ENCODE measurements at regions not wholly inside any gene's neighbourhood (a gene's known extent, or its start where the extent isn't known, plus 50 kb on each side); places are given as distances from the start of the nearest gene placed in this dataset.

DNA sequence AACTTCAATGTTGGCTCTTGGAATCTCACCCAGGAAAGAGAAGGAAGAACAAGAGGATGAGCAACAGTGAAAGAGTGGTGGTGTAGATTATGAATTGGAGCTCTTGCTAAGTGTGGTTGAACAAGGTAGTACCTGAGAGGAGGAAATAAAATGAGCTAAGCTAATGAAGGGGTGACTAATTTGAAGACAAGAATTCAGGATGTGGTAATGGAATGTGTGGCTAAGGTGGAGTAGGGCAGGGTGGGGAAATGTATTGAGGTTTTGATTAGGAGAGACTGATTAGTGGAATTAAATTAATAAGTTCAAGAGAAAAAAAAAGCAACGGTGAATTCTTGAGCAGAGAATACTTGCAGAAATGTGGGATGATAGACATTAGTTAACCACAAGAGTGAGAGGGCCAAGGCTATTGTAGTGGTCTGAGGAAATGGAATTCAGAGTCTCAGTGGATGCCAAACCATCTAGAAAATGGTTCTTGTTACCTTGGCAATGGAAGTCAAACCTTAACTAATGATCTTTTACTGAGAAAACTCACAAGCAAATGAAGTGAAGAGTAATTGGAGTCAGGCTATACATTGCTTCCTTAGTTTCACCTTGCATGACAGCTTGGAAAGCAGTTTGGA is 648.3 kb upstream of the ZNF608 start:
- H3K27me3 ChIP-seq = no peaks in the 10 kb centered on the region
- no peaks in the 10 kb centered on the region for H3K36me3 ChIP-seq
- in situ Hi-C loops (cut with MboI; ENCODE audit: low sequenced_read_pairs in 4 of 4) (no loop called here), intact Hi-C loops (cut with DNase I; ENCODE audit: low total_unique reads) (no loop called here)
- no peak overlapping the region for H3K27ac ChIP-seq
- H3K9me3 ChIP-seq = no peaks in the 10 kb centered on the region
- no peak overlapping the region for H3K4me3 ChIP-seq
- no peak for ATAC-seq
- TF ChIP-seq, protein P1, sequence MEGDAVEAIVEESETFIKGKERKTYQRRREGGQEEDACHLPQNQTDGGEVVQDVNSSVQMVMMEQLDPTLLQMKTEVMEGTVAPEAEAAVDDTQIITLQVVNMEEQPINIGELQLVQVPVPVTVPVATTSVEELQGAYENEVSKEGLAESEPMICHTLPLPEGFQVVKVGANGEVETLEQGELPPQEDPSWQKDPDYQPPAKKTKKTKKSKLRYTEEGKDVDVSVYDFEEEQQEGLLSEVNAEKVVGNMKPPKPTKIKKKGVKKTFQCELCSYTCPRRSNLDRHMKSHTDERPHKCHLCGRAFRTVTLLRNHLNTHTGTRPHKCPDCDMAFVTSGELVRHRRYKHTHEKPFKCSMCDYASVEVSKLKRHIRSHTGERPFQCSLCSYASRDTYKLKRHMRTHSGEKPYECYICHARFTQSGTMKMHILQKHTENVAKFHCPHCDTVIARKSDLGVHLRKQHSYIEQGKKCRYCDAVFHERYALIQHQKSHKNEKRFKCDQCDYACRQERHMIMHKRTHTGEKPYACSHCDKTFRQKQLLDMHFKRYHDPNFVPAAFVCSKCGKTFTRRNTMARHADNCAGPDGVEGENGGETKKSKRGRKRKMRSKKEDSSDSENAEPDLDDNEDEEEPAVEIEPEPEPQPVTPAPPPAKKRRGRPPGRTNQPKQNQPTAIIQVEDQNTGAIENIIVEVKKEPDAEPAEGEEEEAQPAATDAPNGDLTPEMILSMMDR (IDR thresholded peaks at IDR 0.05 in 4 of 5, conservative IDR thresholded peaks at IDR 0.05 in 1 of 5) = no peak
- TF ChIP-seq POLR2A (IDR thresholded peaks at IDR 0.05) = no peak
- H3K4me1 ChIP-seq = no peaks in the 10 kb centered on the region
- no peak for DNase-seq

DNA sequence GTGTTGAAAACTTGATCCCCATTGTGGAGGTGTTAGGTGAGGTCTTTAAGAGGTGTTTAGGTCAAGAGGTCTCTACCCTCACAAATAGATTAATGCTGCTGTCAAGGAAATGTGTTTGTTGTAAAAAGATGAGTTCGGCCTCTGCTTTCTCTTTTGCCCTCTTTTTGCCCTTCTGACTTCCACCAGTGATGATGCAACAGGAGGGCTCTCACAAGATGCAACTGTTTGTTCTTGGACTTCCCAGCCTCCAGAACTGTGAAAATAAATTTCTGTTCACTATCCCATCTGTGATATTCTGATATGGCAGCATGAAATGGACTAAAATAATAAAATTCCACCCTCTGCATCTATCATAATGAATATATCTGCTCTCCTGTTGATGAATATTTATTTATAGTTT is 650.0 kb upstream of the ZNF608 start:
- TF ChIP-seq POLR2A (IDR thresholded peaks at IDR 0.05) = no peak
- TF ChIP-seq, protein P1 (IDR thresholded peaks at IDR 0.05 in 4 of 5, conservative IDR thresholded peaks at IDR 0.05 in 1 of 5) = no peak
- H3K27ac ChIP-seq = no peak overlapping the region
- no peak overlapping the region for H3K4me3 ChIP-seq
- in situ Hi-C loops (cut with MboI; ENCODE audit: low sequenced_read_pairs in 4 of 4) (no loop called here), intact Hi-C loops (cut with DNase I; ENCODE audit: low total_unique reads) (no loop called here)
- no peaks in the 10 kb centered on the region for H3K27me3 ChIP-seq
- no peak for DNase-seq
- H3K4me1 ChIP-seq = no peaks in the 10 kb centered on the region
- H3K9me3 ChIP-seq = no peaks in the 10 kb centered on the region
- ATAC-seq = no peak
- H3K36me3 ChIP-seq = no peaks in the 10 kb centered on the region

DNA sequence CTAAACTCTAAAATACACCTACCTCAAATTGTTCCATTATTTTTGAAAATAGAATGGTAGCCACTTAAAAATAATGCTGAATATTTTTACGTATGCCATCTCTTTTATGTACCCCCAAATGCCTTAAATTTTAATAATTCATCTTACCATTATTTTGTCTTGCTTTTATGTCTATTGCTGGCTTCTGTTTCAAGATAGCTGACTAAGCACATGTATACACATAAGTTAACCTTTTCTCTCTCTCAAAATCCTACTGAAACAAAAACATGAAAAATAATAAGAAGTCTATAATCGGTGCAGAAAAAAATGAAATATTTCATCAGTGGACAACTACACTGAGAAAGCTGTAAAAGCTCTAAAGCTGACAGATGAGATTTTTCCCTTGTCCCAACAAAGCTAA is 652.0 kb upstream of the ZNF608 start:
- Histone ChIP-seq H3K36me3 (no peaks in the 10 kb centered on the region), H3K4me1 (no peaks in the 10 kb centered on the region), H3K4me3 (no peak overlapping the region), H3K27ac (no peak overlapping the region), H3K9me3 (no peaks in the 10 kb centered on the region), H3K27me3 (no peaks in the 10 kb centered on the region)
- intact Hi-C loops (cut with DNase I; ENCODE audit: low total_unique reads) (no loop called here), in situ Hi-C loops (cut with MboI; ENCODE audit: low sequenced_read_pairs in 4 of 4) (no loop called here)
- no peak for DNase-seq
- TF ChIP-seq, protein P1 (IDR thresholded peaks at IDR 0.05 in 4 of 5, conservative IDR thresholded peaks at IDR 0.05 in 1 of 5) = no peak
- no peak for TF ChIP-seq POLR2A (IDR thresholded peaks at IDR 0.05)
- ATAC-seq = no peak

DNA sequence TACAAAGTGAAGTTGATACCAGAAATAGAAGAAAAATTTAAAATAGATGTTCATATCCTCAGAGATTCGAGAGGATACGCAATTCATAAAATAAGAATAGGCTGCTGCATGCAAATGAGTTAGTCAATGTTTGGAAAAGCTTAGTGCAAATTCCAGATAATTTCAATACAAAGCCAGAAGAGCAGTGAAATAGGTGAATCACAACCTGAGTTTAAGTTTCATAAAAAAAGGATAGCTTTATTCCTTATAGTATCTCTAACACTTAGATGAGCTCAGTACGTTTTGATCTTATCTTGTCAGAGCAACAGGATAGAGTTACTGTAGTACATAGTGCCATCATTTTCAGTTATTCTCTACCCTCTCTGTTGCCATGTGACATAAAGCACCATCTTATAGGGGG is 653.4 kb upstream of the ZNF608 start:
- H3K4me1 ChIP-seq = no peaks in the 10 kb centered on the region
- no peak for DNase-seq
- intact Hi-C loops (cut with DNase I; ENCODE audit: low total_unique reads) = no loop called here
- no peak overlapping the region for H3K4me3 ChIP-seq
- no peaks in the 10 kb centered on the region for H3K27me3 ChIP-seq
- H3K36me3 ChIP-seq = no peaks in the 10 kb centered on the region
- no peak for ATAC-seq
- TF ChIP-seq, protein P1 (IDR thresholded peaks at IDR 0.05 in 4 of 5, conservative IDR thresholded peaks at IDR 0.05 in 1 of 5) = no peak
- TF ChIP-seq POLR2A (IDR thresholded peaks at IDR 0.05) = no peak
- H3K27ac ChIP-seq = no peak overlapping the region
- in situ Hi-C loops (cut with MboI; ENCODE audit: low sequenced_read_pairs in 4 of 4) = no loop called here
- no peaks in the 10 kb centered on the region for H3K9me3 ChIP-seq

Measured in gastrocnemius medialis (tissue), 4 donors.